ENCODE measurements at regions not wholly inside any gene's neighbourhood (a gene's known extent, or its start where the extent isn't known, plus 50 kb on each side); places are given as distances from the start of the nearest gene placed in this dataset.

GRCh38 chr6:147137986-147138385, 66.2 kb upstream of the STXBP5 start:
- TF ChIP-seq CTCF (IDR thresholded peaks at IDR 0.05; ENCODE audit: low read depth, low read length), result no peak

GRCh38 chr6:147138835-147139234, 65.4 kb upstream of the STXBP5 start:
- TF ChIP-seq CTCF (IDR thresholded peaks at IDR 0.05; ENCODE audit: low read depth, low read length), result no peak
- Histone ChIP-seq H3K27ac (no peak overlapping the region), H3K9me3 (ENCODE audit: low read depth) (peaks cover 2% of the 10 kb centered on the region), H3K36me3 (no peaks in the 10 kb centered on the region), H3K27me3 (no peaks in the 10 kb centered on the region), H3K4me1 (ENCODE audit: low read depth) (no peaks in the 10 kb centered on the region), H3K4me3 (no peak overlapping the region)
- no peak for DNase-seq (ENCODE audit: low read depth in 1 of 2, low spot score in 1 of 2)

More at GRCh38 chr6:147137986-147138385, 66.2 kb upstream of the STXBP5 start:
- Histone ChIP-seq H3K27me3 (no peaks in the 10 kb centered on the region), H3K36me3 (no peaks in the 10 kb centered on the region), H3K4me3 (no peak overlapping the region), H3K9me3 (ENCODE audit: low read depth) (peaks cover 2% of the 10 kb centered on the region), H3K27ac (no peak overlapping the region), H3K4me1 (ENCODE audit: low read depth) (no peaks in the 10 kb centered on the region)
- DNase-seq (ENCODE audit: low read depth in 1 of 2, low spot score in 1 of 2), result no peak

- no peak for TF ChIP-seq CTCF (IDR thresholded peaks at IDR 0.05; ENCODE audit: low read depth, low read length)
- no peaks in the 10 kb centered on the region for H3K9me3 ChIP-seq (ENCODE audit: low read depth)
- DNase-seq (ENCODE audit: low read depth in 1 of 2, low spot score in 1 of 2), result no peak
- H3K27me3 ChIP-seq, result no peaks in the 10 kb centered on the region
- no peak overlapping the region for H3K27ac ChIP-seq
- no peaks in the 10 kb centered on the region for H3K4me1 ChIP-seq (ENCODE audit: low read depth)
- no peaks in the 10 kb centered on the region for H3K36me3 ChIP-seq
- H3K4me3 ChIP-seq, result no peak overlapping the region
Measured at GRCh38 chr6:147141711-147142308, 62.4 kb upstream of the STXBP5 start.

GRCh38 chr6:147142684-147143245, 61.5 kb upstream of the STXBP5 start:
- Histone ChIP-seq H3K4me3 (no peak overlapping the region), H3K27ac (no peak overlapping the region), H3K4me1 (ENCODE audit: low read depth) (no peaks in the 10 kb centered on the region), H3K9me3 (ENCODE audit: low read depth) (no peaks in the 10 kb centered on the region), H3K36me3 (no peaks in the 10 kb centered on the region), H3K27me3 (no peaks in the 10 kb centered on the region)
- no peak for DNase-seq (ENCODE audit: low read depth in 1 of 2, low spot score in 1 of 2)
- TF ChIP-seq CTCF (IDR thresholded peaks at IDR 0.05; ENCODE audit: low read depth, low read length), result no peak

GRCh38 chr6:147149092-147149491, 55.1 kb upstream of the STXBP5 start:
- Histone ChIP-seq H3K4me3 (no peak overlapping the region), H3K36me3 (no peaks in the 10 kb centered on the region), H3K27me3 (no peaks in the 10 kb centered on the region), H3K9me3 (ENCODE audit: low read depth) (no peaks in the 10 kb centered on the region), H3K4me1 (ENCODE audit: low read depth) (no peaks in the 10 kb centered on the region), H3K27ac (no peak overlapping the region)
- DNase-seq (ENCODE audit: low read depth in 1 of 2, low spot score in 1 of 2), result no peak
- no peak for TF ChIP-seq CTCF (IDR thresholded peaks at IDR 0.05; ENCODE audit: low read depth, low read length)

Measured in cardiac muscle cell (in vitro differentiated cells and primary cell).